ENCODE measurements at regions not wholly inside any gene's neighbourhood (a gene's known extent, or its start where the extent isn't known, plus 50 kb on each side); places are given as distances from the start of the nearest gene placed in this dataset.

DNA sequence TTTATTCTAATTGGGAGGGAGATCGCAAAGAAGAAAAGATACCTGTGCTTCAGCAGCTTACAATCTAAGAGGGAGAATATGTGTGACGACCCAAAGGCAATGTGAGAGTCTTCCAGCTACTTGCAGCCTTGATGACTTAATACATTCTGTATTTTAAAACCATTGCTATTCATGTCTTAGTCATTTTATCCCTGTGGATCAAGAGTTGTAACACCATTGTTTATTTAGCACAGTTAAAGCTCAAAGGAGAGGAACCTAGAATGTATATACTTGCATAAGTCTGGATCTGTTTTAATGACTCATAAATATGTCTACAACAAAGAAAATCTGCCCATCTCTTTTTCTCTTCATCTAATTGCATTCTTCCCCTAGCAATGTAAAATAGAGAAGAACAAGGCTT lies 117.9 kb upstream of the DLX6 start:
- no peak for DNase-seq (ENCODE audit: extremely low read depth, insufficient read length)
- H3K4me3 ChIP-seq (replicated peaks; ENCODE audit: low read depth, low read length), result no peak overlapping the region
- no peaks in the 10 kb centered on the region for H3K36me3 ChIP-seq (ENCODE audit: control insufficient read depth, insufficient read depth, low read length)
- TF ChIP-seq, protein P1, sequence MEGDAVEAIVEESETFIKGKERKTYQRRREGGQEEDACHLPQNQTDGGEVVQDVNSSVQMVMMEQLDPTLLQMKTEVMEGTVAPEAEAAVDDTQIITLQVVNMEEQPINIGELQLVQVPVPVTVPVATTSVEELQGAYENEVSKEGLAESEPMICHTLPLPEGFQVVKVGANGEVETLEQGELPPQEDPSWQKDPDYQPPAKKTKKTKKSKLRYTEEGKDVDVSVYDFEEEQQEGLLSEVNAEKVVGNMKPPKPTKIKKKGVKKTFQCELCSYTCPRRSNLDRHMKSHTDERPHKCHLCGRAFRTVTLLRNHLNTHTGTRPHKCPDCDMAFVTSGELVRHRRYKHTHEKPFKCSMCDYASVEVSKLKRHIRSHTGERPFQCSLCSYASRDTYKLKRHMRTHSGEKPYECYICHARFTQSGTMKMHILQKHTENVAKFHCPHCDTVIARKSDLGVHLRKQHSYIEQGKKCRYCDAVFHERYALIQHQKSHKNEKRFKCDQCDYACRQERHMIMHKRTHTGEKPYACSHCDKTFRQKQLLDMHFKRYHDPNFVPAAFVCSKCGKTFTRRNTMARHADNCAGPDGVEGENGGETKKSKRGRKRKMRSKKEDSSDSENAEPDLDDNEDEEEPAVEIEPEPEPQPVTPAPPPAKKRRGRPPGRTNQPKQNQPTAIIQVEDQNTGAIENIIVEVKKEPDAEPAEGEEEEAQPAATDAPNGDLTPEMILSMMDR (IDR thresholded peaks at IDR 0.05; ENCODE audit: insufficient read depth, low read length, poor library complexity, severe bottlenecking), result no peak
- no peaks in the 10 kb centered on the region; the same call in 1 of the 2 replicates for H3K27me3 ChIP-seq (replicated peaks; ENCODE audit: control insufficient read depth, insufficient read depth, low read length)

DNA sequence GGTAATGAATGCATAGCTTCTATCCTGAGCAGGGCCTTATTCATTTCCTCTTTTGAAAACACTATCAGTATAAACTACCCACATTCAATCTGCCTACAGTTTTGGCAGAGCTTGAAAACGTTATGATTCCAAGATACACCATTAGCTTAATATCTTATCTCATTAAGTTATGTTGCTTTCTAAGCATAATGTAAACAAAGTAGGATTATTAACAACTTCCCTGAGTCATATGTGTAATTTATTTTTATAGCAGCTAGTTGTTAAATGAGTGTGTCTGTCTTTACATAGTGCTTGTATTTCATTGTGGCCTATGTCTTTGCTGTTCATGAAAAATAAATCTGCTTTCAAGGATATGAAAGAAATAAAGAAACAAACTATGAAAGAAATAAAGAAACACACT lies 106.2 kb upstream of the DLX6 start:
- H3K27me3 ChIP-seq (replicated peaks; ENCODE audit: control insufficient read depth, insufficient read depth, low read length), result no peaks in the 10 kb centered on the region
- no peaks in the 10 kb centered on the region for H3K36me3 ChIP-seq (ENCODE audit: control insufficient read depth, insufficient read depth, low read length)
- H3K4me3 ChIP-seq (replicated peaks; ENCODE audit: low read depth, low read length), result no peak overlapping the region
- DNase-seq (ENCODE audit: extremely low read depth, insufficient read length), result no peak
- TF ChIP-seq, protein P1 (IDR thresholded peaks at IDR 0.05; ENCODE audit: insufficient read depth, low read length, poor library complexity, severe bottlenecking), result no peak

DNA sequence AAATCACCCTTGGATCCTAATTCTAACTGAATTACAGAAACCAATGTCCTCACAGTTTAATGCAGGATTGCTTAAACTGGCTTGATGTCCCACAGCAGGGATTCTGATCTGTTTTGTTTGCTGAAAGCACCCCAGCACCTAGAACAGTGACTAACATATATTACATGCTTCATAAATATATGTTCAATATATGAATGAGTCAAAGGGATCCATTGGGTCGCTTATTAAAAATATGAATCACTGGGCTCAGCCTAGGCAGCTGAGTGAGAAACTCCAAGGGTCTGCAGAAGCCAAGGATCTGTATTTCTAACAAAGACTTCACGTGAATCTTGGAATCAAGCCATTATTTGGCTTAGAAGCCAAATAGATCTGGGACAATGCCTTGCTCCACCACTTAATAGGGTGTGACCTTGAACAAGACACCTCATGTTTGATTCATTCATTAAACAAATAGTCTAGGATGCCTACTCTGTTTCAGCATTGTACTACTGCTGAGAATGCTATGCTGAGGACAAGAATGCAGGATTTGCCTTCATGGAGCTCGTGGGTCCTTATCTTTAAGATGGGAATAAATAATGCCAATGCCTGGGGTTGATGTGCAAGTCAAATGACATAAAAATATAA lies 103.4 kb upstream of the DLX6 start:
- no peaks in the 10 kb centered on the region for H3K27me3 ChIP-seq (replicated peaks; ENCODE audit: control insufficient read depth, insufficient read depth, low read length)
- H3K36me3 ChIP-seq (ENCODE audit: control insufficient read depth, insufficient read depth, low read length), result no peaks in the 10 kb centered on the region
- H3K4me3 ChIP-seq (replicated peaks; ENCODE audit: low read depth, low read length), result no peak overlapping the region
- DNase-seq (ENCODE audit: extremely low read depth, insufficient read length), result no peak
- TF ChIP-seq, protein P1 (IDR thresholded peaks at IDR 0.05; ENCODE audit: insufficient read depth, low read length, poor library complexity, severe bottlenecking), result no peak

DNA sequence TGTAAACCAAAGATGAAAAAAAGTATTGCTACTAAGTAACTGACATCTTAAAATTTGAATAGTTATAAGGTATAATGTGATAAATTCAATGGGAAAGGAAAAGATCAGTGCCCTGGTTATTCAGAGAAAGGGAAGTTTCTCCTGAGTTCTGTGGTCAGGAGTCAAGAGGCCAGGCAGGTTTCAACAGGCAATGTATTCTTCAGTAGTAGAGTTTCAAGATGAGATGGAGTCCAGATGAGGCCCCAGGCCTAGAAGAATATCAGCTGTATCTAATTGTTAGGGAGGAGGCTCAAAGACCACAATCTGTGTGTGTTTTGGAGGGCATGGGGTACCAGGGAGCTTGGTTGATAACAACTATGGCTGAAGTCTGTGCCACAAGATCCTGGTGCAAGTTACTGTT lies 101.4 kb upstream of the DLX6 start:
- H3K27me3 ChIP-seq (replicated peaks; ENCODE audit: control insufficient read depth, insufficient read depth, low read length), result no peaks in the 10 kb centered on the region
- no peak overlapping the region for H3K4me3 ChIP-seq (replicated peaks; ENCODE audit: low read depth, low read length)
- TF ChIP-seq, protein P1 (IDR thresholded peaks at IDR 0.05; ENCODE audit: insufficient read depth, low read length, poor library complexity, severe bottlenecking), result no peak
- no peaks in the 10 kb centered on the region for H3K36me3 ChIP-seq (ENCODE audit: control insufficient read depth, insufficient read depth, low read length)
- no peak for DNase-seq (ENCODE audit: extremely low read depth, insufficient read length)

DNA sequence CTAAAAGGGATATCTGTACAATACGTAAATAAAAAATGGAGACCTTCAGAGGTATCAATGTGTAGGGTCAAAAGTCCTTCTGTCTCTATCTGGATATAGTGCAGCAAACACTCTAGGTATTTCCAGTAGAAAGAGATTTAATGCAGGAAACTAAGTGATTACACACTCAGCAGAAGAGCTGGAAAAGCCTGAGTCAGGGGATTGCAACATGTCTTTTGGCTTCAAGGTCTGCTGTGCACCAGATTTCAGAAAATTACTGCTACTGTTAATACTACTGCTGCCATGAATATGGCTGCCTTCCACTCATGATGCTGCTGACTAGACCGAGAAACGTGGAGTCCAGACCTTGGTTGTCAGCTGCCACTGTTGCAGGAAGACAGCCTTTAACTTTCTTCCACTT lies 94.9 kb upstream of the DLX6 start:
- TF ChIP-seq, protein P1 (IDR thresholded peaks at IDR 0.05; ENCODE audit: insufficient read depth, low read length, poor library complexity, severe bottlenecking), result no peak
- Histone ChIP-seq H3K4me3 (replicated peaks; ENCODE audit: low read depth, low read length) (no peak overlapping the region), H3K36me3 (ENCODE audit: control insufficient read depth, insufficient read depth, low read length) (no peaks in the 10 kb centered on the region), H3K27me3 (replicated peaks; ENCODE audit: control insufficient read depth, insufficient read depth, low read length) (no peaks in the 10 kb centered on the region)
- DNase-seq (ENCODE audit: extremely low read depth, insufficient read length), result no peak

DNA sequence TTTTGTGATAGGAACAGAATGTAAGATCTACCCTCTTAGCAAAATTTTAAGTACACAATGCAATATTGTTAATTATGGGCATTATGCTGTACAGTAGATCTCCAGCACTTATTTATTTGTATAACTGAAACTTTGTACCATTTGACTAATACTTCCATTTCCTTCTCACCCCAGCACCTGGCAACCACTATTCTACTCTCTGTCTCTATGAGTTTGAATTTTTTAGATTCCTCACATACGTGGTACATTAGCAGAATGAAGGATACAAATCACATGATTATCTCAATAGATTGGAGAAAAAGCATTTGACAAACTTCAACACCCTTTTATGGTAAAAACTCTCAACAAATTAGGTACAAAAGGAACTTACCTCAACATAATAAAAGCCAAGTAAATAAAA lies 90.3 kb upstream of the DLX6 start:
- no peak overlapping the region for H3K4me3 ChIP-seq (replicated peaks; ENCODE audit: low read depth, low read length)

More for the DNA sequence above, 90.3 kb upstream of the DLX6 start:
- no peak for DNase-seq (ENCODE audit: extremely low read depth, insufficient read length)
- Histone ChIP-seq H3K27me3 (replicated peaks; ENCODE audit: control insufficient read depth, insufficient read depth, low read length) (no peaks in the 10 kb centered on the region), H3K36me3 (ENCODE audit: control insufficient read depth, insufficient read depth, low read length) (no peaks in the 10 kb centered on the region)
- TF ChIP-seq, protein P1 (IDR thresholded peaks at IDR 0.05; ENCODE audit: insufficient read depth, low read length, poor library complexity, severe bottlenecking), result no peak
